Breast epithelium (tissue), 4 donors: ENCODE measurements at regions not wholly inside any gene's neighbourhood (a gene's known extent, or its start where the extent isn't known, plus 50 kb on each side); places are given as distances from the start of the nearest gene placed in this dataset.

Experiments used
- DNase-seq, 2 donors: peaks; one replicate each; pipeline ENCODE4 v3.0.0-alpha.2; 2019; ENCODE audit warnings: low spot score in 2 of 2
- H3K27ac ChIP-seq, 2 donors: fragments of 200-600 bp; sonication (generic) in 1 of 2; one replicate each; pipeline ENCODE4 v1.5.1; 2016 to 2019; ENCODE audit warnings: mild to moderate bottlenecking in 1 of 2
- H3K27me3 ChIP-seq, 2 donors: fragments of 200-600 bp; sonication (generic) in 1 of 2; one replicate each; pipeline versions ENCODE4 v1.5.1 to v1.6.0; 2017 to 2019; ENCODE audit warnings: control low read depth in 1 of 2, mild to moderate bottlenecking in 1 of 2
- H3K36me3 ChIP-seq: fragments of 200-600 bp; one replicate; pipeline ENCODE4 v1.5.1; 2019
- H3K4me1 ChIP-seq, 2 donors: fragments of 200-600 bp; sonication (generic); one replicate each; pipeline ENCODE4 v1.5.1; 2016 to 2019; ENCODE audit warnings: control low read depth in 1 of 2
- H3K4me3 ChIP-seq, 3 donors: fragments of 200-600 bp; sonication (generic); 1 replicate in 2 of 3; 2 replicates in 1 of 3; pipeline ENCODE4 v1.5.1; 2016 to 2019; ENCODE audit warnings: mild to moderate bottlenecking in 3 of 3, moderate library complexity in 2 of 3
- H3K9me3 ChIP-seq, 2 donors: fragments of 200-600 bp; sonication (generic) in 1 of 2; one replicate each; pipeline ENCODE4 v1.5.1; 2016 to 2019; ENCODE audit warnings: control low read depth in 1 of 2
- CTCF ChIP-seq, 3 donors: fragments of 450-650 bp; IDR thresholded peaks; one replicate each; pipeline ENCODE4 v1.5.1; 2016 to 2017; ENCODE audit warnings: antibody characterized with exemption in 3 of 3, mild to moderate bottlenecking in 3 of 3, moderate library complexity in 3 of 3
- POLR2A ChIP-seq: fragments of 450-650 bp; IDR thresholded peaks from one replicate; pipeline ENCODE4 v1.6.1; 2016; ENCODE audit warnings: antibody characterized with exemption, mild to moderate bottlenecking, moderate library complexity
- POLR2AphosphoS5 ChIP-seq, 3 donors: sonication (generic); formaldehyde crosslinking; IDR thresholded peaks; one replicate each; pipeline ENCODE4 v1.6.1; 2017; ENCODE audit warnings: antibody characterized with exemption in 3 of 3
- intact Hi-C: fragments of 100-400 bp; cut with DNase I; formaldehyde crosslinking; loops from one replicate; pipeline ENCODE4 v1.15.1; 2023; ENCODE audit warnings: low total_unique reads

GRCh38 chr15:67005294-67005996 is 60.0 kb upstream of the SMAD3 start:
- intact Hi-C loops: no loop called here
- Histone ChIP-seq H3K27ac (no peak overlapping the region), H3K4me3 (no peak overlapping the region), H3K36me3 (no peaks in the 10 kb centered on the region), H3K9me3 (no peaks in the 10 kb centered on the region), H3K4me1 (no peaks in the 10 kb centered on the region), H3K27me3 (no peaks in the 10 kb centered on the region)
- DNase-seq: no peak
- no peak for TF ChIP-seq CTCF (IDR thresholded peaks at IDR 0.05)
- TF ChIP-seq POLR2AphosphoS5 (IDR thresholded peaks at IDR 0.05): no peak
- TF ChIP-seq POLR2A: no peak

- intact Hi-C loops: no loop called here
- no peak for TF ChIP-seq POLR2AphosphoS5 (IDR thresholded peaks at IDR 0.05)
- no peak for TF ChIP-seq CTCF (IDR thresholded peaks at IDR 0.05)
- TF ChIP-seq POLR2A: no peak
- DNase-seq: no peak
- no peak overlapping the region for H3K27ac ChIP-seq
- no peaks in the 10 kb centered on the region for H3K4me1 ChIP-seq
- H3K4me3 ChIP-seq: no peak overlapping the region
- H3K9me3 ChIP-seq: no peaks in the 10 kb centered on the region
- H3K27me3 ChIP-seq: no peaks in the 10 kb centered on the region
- no peaks in the 10 kb centered on the region for H3K36me3 ChIP-seq
These were observed 59.0 kb upstream of the SMAD3 start for GRCh38 chr15:67006083-67007065.

GRCh38 chr15:67009576-67010569 is 55.5 kb upstream of the SMAD3 start:
- no peak for DNase-seq
- Histone ChIP-seq H3K27ac (no peak overlapping the region), H3K4me1 (no peaks in the 10 kb centered on the region), H3K27me3 (no peaks in the 10 kb centered on the region), H3K4me3 (no peak overlapping the region), H3K9me3 (no peaks in the 10 kb centered on the region), H3K36me3 (no peaks in the 10 kb centered on the region)
- no peak for TF ChIP-seq POLR2A
- TF ChIP-seq CTCF (IDR thresholded peaks at IDR 0.05): no peak
- TF ChIP-seq POLR2AphosphoS5 (IDR thresholded peaks at IDR 0.05): no peak
- intact Hi-C loops: no loop called here

- no peaks in the 10 kb centered on the region for H3K9me3 ChIP-seq
- no peaks in the 10 kb centered on the region for H3K4me1 ChIP-seq
- no peaks in the 10 kb centered on the region for H3K36me3 ChIP-seq
- intact Hi-C loops: no loop called here
- H3K4me3 ChIP-seq: no peak overlapping the region
- H3K27me3 ChIP-seq: no peaks in the 10 kb centered on the region
- DNase-seq: no peak
- H3K27ac ChIP-seq: no peak overlapping the region
- TF ChIP-seq POLR2A (no peak), POLR2AphosphoS5 (IDR thresholded peaks at IDR 0.05) (no peak), CTCF (IDR thresholded peaks at IDR 0.05) (no peak)
These were observed 54.3 kb upstream of the SMAD3 start for GRCh38 chr15:67010898-67011616.
